ENCODE measurements at regions not wholly inside any gene's neighbourhood (a gene's known extent, or its start where the extent isn't known, plus 50 kb on each side); places are given as distances from the start of the nearest gene placed in this dataset.

- TF ChIP-seq NFIC (IDR thresholded peaks at IDR 0.05) (no peak), BRF1 (IDR thresholded peaks at IDR 0.05; ENCODE audit: borderline replicate concordance, extremely low read depth, insufficient read length) (no peak), POU5F1 (IDR thresholded peaks at IDR 0.05; ENCODE audit: borderline replicate concordance, low read depth, low read length, partially characterized antibody) (no peak), NRF1 (conservative IDR thresholded peaks at IDR 0.05 in 1 of 2, IDR thresholded peaks at IDR 0.05 in 1 of 2) (no peak), ZBTB33 (CRISPR knock-in tag; IDR thresholded peaks at IDR 0.05) (no peak), ETS1 (conservative IDR thresholded peaks at IDR 0.05; ENCODE audit: control insufficient read depth, low read depth, low read length) (no peak), ZNF165 (CRISPR knock-in tag; IDR thresholded peaks at IDR 0.05; ENCODE audit: borderline replicate concordance) (no peak), ZFX (CRISPR knock-in tag; IDR thresholded peaks at IDR 0.05) (no peak), SMC3 (conservative IDR thresholded peaks at IDR 0.05; ENCODE audit: insufficient read depth, low read depth, low read length) (no peak), CTCF (IDR thresholded peaks at IDR 0.05 in 2 of 3, conservative IDR thresholded peaks at IDR 0.05 in 1 of 3; ENCODE audit: insufficient read depth in 2 of 3, low read depth in 1 of 3, low read length in 3 of 3) (no peak)
Observed at GRCh38 chr22:19599626-19600243, 75.5 kb upstream of the CLDN5 start.
